Neural cell (in vitro differentiated cells): ENCODE measurements at regions not wholly inside any gene's neighbourhood (a gene's known extent, or its start where the extent isn't known, plus 50 kb on each side); places are given as distances from the start of the nearest gene placed in this dataset.

Experiments
- H2AFZ ChIP-seq: fragments of 200-600, 300-800 bp; sonication (generic), shearing (Covaris generic); 2 replicates; pipeline ENCODE4 v1.6.0; 2014; ENCODE audit warnings: low read depth, mild to moderate bottlenecking, antibody characterized with exemption, low read length, moderate library complexity
- H3F3A ChIP-seq: fragments of 200-600 bp; shearing (Covaris generic); 2 replicates; pipeline ENCODE4 v1.6.1; 2016; ENCODE audit warnings: mild to moderate bottlenecking, moderate library complexity, mixed read lengths, antibody characterized with exemption, low read length; ENCODE audit not compliant: insufficient read depth, poor library complexity, severe bottlenecking
- H3K27ac ChIP-seq: fragments of 200-600, 300-800 bp; sonication (generic), shearing (Covaris generic); 2 replicates; pipeline ENCODE4 v1.5.1; 2014; ENCODE audit warnings: mild to moderate bottlenecking, low read length, moderate library complexity
- H3K27me3 ChIP-seq: fragments of 300-800, 200-600 bp; sonication (generic), shearing (Covaris generic); 2 replicates; pipeline ENCODE4 v1.6.0; 2014; ENCODE audit warnings: mild to moderate bottlenecking, low read depth, low read length, moderate library complexity; ENCODE audit not compliant: insufficient read depth
- H3K36me3 ChIP-seq: fragments of 300-800, 200-600 bp; sonication (generic), shearing (Covaris generic); 2 replicates; pipeline ENCODE4 v1.5.1; 2014; ENCODE audit warnings: mild to moderate bottlenecking, antibody characterized with exemption, low read length, moderate library complexity; ENCODE audit not compliant: insufficient read depth
- H3K4me2 ChIP-seq: fragments of 300-800, 200-600 bp; sonication (generic), shearing (Covaris generic); 2 replicates; pipeline ENCODE4 v1.6.0; 2014; ENCODE audit warnings: mild to moderate bottlenecking, low read length
- H3K4me3 ChIP-seq: fragments of 300-800, 200-600 bp; sonication (generic), shearing (Covaris generic); 2 replicates; pipeline ENCODE4 v1.5.1; 2014; ENCODE audit warnings: mild to moderate bottlenecking, low read length, moderate library complexity
- H3K79me2 ChIP-seq: fragments of 200-600 bp; shearing (Covaris generic); replicated peaks from 2 replicates; pipeline ENCODE4 v1.6.0; 2014; ENCODE audit warnings: mild to moderate bottlenecking, low read length, moderate library complexity; ENCODE audit not compliant: insufficient read depth
- H3K9ac ChIP-seq: fragments of 300-800, 200-600 bp; sonication (generic), shearing (Covaris generic); 2 replicates; pipeline ENCODE4 v1.6.1; 2016; ENCODE audit warnings: mild to moderate bottlenecking, low read length, mixed read lengths
- H3K9me2 ChIP-seq: fragments of 200-600 bp; shearing (Covaris generic); 2 replicates; pipeline ENCODE4 v1.6.1; 2016; ENCODE audit warnings: mild to moderate bottlenecking, low read length, mixed read lengths; ENCODE audit not compliant: insufficient read depth
- H3K9me3 ChIP-seq: fragments of 200-600, 300-800 bp; sonication (generic), shearing (Covaris generic); 2 replicates; pipeline ENCODE4 v1.6.1; 2016; ENCODE audit warnings: mild to moderate bottlenecking, mixed run types, low read length, moderate library complexity, mixed read lengths
- H4K20me1 ChIP-seq: fragments of 200-600 bp; shearing (Covaris generic); 2 replicates; pipeline ENCODE4 v1.6.1; 2016; ENCODE audit warnings: mild to moderate bottlenecking, mixed run types; ENCODE audit not compliant: insufficient read depth
- CTCF ChIP-seq: fragments of 450-650 bp; IDR thresholded peaks from 2 replicates; pipeline ENCODE4 v1.5.1; 2014; ENCODE audit warnings: antibody characterized with exemption, mild to moderate bottlenecking, moderate library complexity; ENCODE audit not compliant: poor library complexity, severe bottlenecking
- EP300 ChIP-seq: fragments of 450-650 bp; conservative IDR thresholded peaks from 2 replicates; pipeline ENCODE4 v1.6.1; 2014; ENCODE audit warnings: antibody characterized with exemption, mild to moderate bottlenecking, moderate library complexity; ENCODE audit not compliant: poor library complexity, severe bottlenecking
- EZH2 ChIP-seq: fragments of 200-600, 300-800 bp; shearing (Covaris generic), sonication (generic); IDR thresholded peaks from 2 replicates; pipeline ENCODE4 v1.6.1; 2014; ENCODE audit warnings: antibody characterized with exemption, low read length, borderline replicate concordance, mild to moderate bottlenecking; ENCODE audit not compliant: insufficient read depth, poor library complexity, severe bottlenecking
- MXI1 ChIP-seq: fragments of 450-650 bp; conservative IDR thresholded peaks from 2 replicates; pipeline ENCODE4 v1.6.1; 2014; ENCODE audit warnings: antibody characterized with exemption, mild to moderate bottlenecking; ENCODE audit not compliant: poor library complexity, severe bottlenecking
- POLR2AphosphoS5 ChIP-seq: IDR thresholded peaks from 2 replicates; pipeline ENCODE4 v1.6.1; 2012
- RAD21 ChIP-seq: fragments of 450-650 bp; conservative IDR thresholded peaks from 2 replicates; pipeline ENCODE4 v1.6.1; 2014; ENCODE audit warnings: antibody characterized with exemption, mild to moderate bottlenecking, moderate library complexity
- SMC3 ChIP-seq: fragments of 450-650 bp; conservative IDR thresholded peaks from 2 replicates; pipeline ENCODE4 v1.6.1; 2014; ENCODE audit warnings: antibody characterized with exemption, mild to moderate bottlenecking, moderate library complexity; ENCODE audit not compliant: poor library complexity
- TAF1 ChIP-seq: IDR thresholded peaks from 2 replicates; pipeline ENCODE4 v1.6.1; 2012; ENCODE audit warnings: low read depth
- TF ChIP-seq, protein P1 (sequence below): IDR thresholded peaks from 2 replicates; pipeline ENCODE4 v1.6.1; 2012; ENCODE audit warnings: borderline replicate concordance

- H3K4me3 ChIP-seq: no peak overlapping the region
- H2AFZ ChIP-seq: no peak overlapping the region
- no peaks in the 10 kb centered on the region for H3K9me2 ChIP-seq
- no peaks in the 10 kb centered on the region for H4K20me1 ChIP-seq
- no peaks in the 10 kb centered on the region for H3K36me3 ChIP-seq
- H3K9me3 ChIP-seq: no peaks in the 10 kb centered on the region
- H3F3A ChIP-seq: no peaks in the 10 kb centered on the region
- H3K9ac ChIP-seq: no peak overlapping the region
- H3K27me3 ChIP-seq: no peaks in the 10 kb centered on the region
- TF ChIP-seq, protein P1, sequence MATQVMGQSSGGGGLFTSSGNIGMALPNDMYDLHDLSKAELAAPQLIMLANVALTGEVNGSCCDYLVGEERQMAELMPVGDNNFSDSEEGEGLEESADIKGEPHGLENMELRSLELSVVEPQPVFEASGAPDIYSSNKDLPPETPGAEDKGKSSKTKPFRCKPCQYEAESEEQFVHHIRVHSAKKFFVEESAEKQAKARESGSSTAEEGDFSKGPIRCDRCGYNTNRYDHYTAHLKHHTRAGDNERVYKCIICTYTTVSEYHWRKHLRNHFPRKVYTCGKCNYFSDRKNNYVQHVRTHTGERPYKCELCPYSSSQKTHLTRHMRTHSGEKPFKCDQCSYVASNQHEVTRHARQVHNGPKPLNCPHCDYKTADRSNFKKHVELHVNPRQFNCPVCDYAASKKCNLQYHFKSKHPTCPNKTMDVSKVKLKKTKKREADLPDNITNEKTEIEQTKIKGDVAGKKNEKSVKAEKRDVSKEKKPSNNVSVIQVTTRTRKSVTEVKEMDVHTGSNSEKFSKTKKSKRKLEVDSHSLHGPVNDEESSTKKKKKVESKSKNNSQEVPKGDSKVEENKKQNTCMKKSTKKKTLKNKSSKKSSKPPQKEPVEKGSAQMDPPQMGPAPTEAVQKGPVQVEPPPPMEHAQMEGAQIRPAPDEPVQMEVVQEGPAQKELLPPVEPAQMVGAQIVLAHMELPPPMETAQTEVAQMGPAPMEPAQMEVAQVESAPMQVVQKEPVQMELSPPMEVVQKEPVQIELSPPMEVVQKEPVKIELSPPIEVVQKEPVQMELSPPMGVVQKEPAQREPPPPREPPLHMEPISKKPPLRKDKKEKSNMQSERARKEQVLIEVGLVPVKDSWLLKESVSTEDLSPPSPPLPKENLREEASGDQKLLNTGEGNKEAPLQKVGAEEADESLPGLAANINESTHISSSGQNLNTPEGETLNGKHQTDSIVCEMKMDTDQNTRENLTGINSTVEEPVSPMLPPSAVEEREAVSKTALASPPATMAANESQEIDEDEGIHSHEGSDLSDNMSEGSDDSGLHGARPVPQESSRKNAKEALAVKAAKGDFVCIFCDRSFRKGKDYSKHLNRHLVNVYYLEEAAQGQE: no peak
- TF ChIP-seq POLR2AphosphoS5 (no peak), RAD21 (no peak), TAF1 (no peak), CTCF (no peak), MXI1 (no peak), EZH2 (no peak), SMC3 (no peak), EP300 (no peak)
- no peak overlapping the region for H3K27ac ChIP-seq
- H3K79me2 ChIP-seq: no peaks in the 10 kb centered on the region
- H3K4me2 ChIP-seq: no peak overlapping the region
These were observed 78.3 kb upstream of the EGFL6 start for GRCh38 chrX:13491061-13491460.

DNA sequence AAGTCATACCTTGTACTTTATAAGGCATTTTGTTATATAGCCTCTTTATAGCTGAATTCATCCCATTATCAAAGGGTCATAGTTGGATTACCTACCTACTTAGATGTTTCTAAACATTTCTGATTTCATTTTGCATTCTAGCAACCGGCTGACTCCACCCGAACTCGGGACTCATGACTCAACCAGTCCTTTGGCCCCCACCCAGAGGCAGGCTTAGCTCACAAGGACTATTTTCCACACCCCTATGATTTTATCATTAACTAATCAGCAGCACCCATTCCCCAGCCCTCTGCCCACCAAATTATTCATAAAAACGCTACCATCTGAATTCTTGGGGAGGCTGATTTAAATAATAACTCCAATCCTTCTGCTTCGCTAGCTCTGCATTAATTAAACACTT, 79.9 kb upstream of the EGFL6 start:
- no peak overlapping the region for H3K4me3 ChIP-seq
- no peak overlapping the region for H2AFZ ChIP-seq
- no peak overlapping the region for H3K27ac ChIP-seq
- no peaks in the 10 kb centered on the region for H3K9me3 ChIP-seq
- no peaks in the 10 kb centered on the region for H3K9me2 ChIP-seq
- no peaks in the 10 kb centered on the region for H3K27me3 ChIP-seq
- TF ChIP-seq EZH2 (no peak), MXI1 (no peak), CTCF (no peak), TAF1 (no peak), EP300 (no peak), SMC3 (no peak), POLR2AphosphoS5 (no peak)
- TF ChIP-seq, protein P1: no peak
- no peaks in the 10 kb centered on the region for H3K79me2 ChIP-seq
- H3K36me3 ChIP-seq: no peaks in the 10 kb centered on the region
- no peaks in the 10 kb centered on the region for H3F3A ChIP-seq
- H3K4me2 ChIP-seq: no peak overlapping the region
- H4K20me1 ChIP-seq: no peaks in the 10 kb centered on the region
- no peak overlapping the region for H3K9ac ChIP-seq
